ENCODE measurements at regions not wholly inside any gene's neighbourhood (a gene's known extent, or its start where the extent isn't known, plus 50 kb on each side); places are given as distances from the start of the nearest gene placed in this dataset.
"Not testable (repeated sequence)": the region's sequence is repeated elsewhere in the genome, so short reads cannot be mapped to it uniquely, and the experiment has no call there.

- peaks cover 14% of the 10 kb centered on the region for H3K27me3 Mint-ChIP-seq
- H3K27ac Mint-ChIP-seq: no peak overlapping the region
- DNase-seq (no peak), ATAC-seq (ENCODE audit: low read depth in 2 of 2) (no peak)
- peaks cover 0 to 6% (median 3%) of the 10 kb centered on the region in 4 donors for H3K4me1 Mint-ChIP-seq
- Histone ChIP-seq H3K4me3 (ENCODE audit: low read depth, low read length) (no peak overlapping the region), H3K27me3 (ENCODE audit: control insufficient read depth, insufficient read depth, low read length) (no peaks in the 10 kb centered on the region), H3K9me3 (ENCODE audit: control insufficient read depth in 2 of 2, low read length in 2 of 2) (peaks cover 0 to 6% of the 10 kb centered on the region in 2 experiments), H3K4me1 (ENCODE audit: control insufficient read depth, insufficient read depth, low read length, poor library complexity, severe bottlenecking) (peaks cover 1% of the 10 kb centered on the region), H3K27ac (ENCODE audit: insufficient read depth, low read length, poor library complexity, severe bottlenecking) (no peak overlapping the region), H3K36me3 (ENCODE audit: control insufficient read depth, insufficient read depth, low read length) (no peaks in the 10 kb centered on the region)
- H3K4me3 Mint-ChIP-seq: no peak overlapping the region
- H3K9me3 Mint-ChIP-seq: peaks cover 0 to 8% (median 2%) of the 10 kb centered on the region in 7 donors
- H3K36me3 Mint-ChIP-seq: peaks cover 4% of the 10 kb centered on the region
These were observed 103.7 kb upstream of the MDM1 start for GRCh38 chr12:68435816-68436215.

GRCh38 chr12:68438601-68439000, 106.4 kb upstream of the MDM1 start:
- no peak for ATAC-seq (ENCODE audit: low read depth in 2 of 2)
- peaks cover 5 to 14% (median 10%) of the 10 kb centered on the region in 4 donors for H3K4me1 Mint-ChIP-seq
- H3K4me3 Mint-ChIP-seq: no peak overlapping the region
- peaks cover 4% of the 10 kb centered on the region for H3K36me3 Mint-ChIP-seq
- H3K27ac Mint-ChIP-seq: no peak overlapping the region
- no peak overlapping the region for H3K27ac ChIP-seq (ENCODE audit: insufficient read depth, low read length, poor library complexity, severe bottlenecking)
- peaks cover 14% of the 10 kb centered on the region for H3K27me3 Mint-ChIP-seq
- no peak overlapping the region for H3K4me3 ChIP-seq (ENCODE audit: low read depth, low read length)
- H3K27me3 ChIP-seq (ENCODE audit: control insufficient read depth, insufficient read depth, low read length): no peaks in the 10 kb centered on the region
- H3K9me3 Mint-ChIP-seq: peaks cover 0 to 11% (median 3%) of the 10 kb centered on the region in 7 donors
- H3K9me3 ChIP-seq (ENCODE audit: control insufficient read depth in 2 of 2, low read length in 2 of 2): peaks cover 0 to 6% of the 10 kb centered on the region in 2 experiments
- no peaks in the 10 kb centered on the region for H3K36me3 ChIP-seq (ENCODE audit: control insufficient read depth, insufficient read depth, low read length)
- DNase-seq: no peak
- peaks cover 9% of the 10 kb centered on the region for H3K4me1 ChIP-seq (ENCODE audit: control insufficient read depth, insufficient read depth, low read length, poor library complexity, severe bottlenecking)

GRCh38 chr12:68439368-68440045, 107.3 kb upstream of the MDM1 start:
- DNase-seq: no peak

GRCh38 chr12:68440068-68440581, 108.0 kb upstream of the MDM1 start:
- no peaks in the 10 kb centered on the region for H3K27me3 ChIP-seq (ENCODE audit: control insufficient read depth, insufficient read depth, low read length)
- no peak for DNase-seq
- peaks cover 0 to 11% (median 3%) of the 10 kb centered on the region in 7 donors for H3K9me3 Mint-ChIP-seq

More at GRCh38 chr12:68439368-68440045, 107.3 kb upstream of the MDM1 start:
- ATAC-seq (ENCODE audit: low read depth in 2 of 2): no peak
- Histone ChIP-seq H3K9me3 (ENCODE audit: control insufficient read depth in 2 of 2, low read length in 2 of 2) (peaks cover 0 to 6% of the 10 kb centered on the region in 2 experiments), H3K36me3 (ENCODE audit: control insufficient read depth, insufficient read depth, low read length) (no peaks in the 10 kb centered on the region), H3K4me3 (ENCODE audit: low read depth, low read length) (no peak overlapping the region), H3K27me3 (ENCODE audit: control insufficient read depth, insufficient read depth, low read length) (no peaks in the 10 kb centered on the region), H3K4me1 (ENCODE audit: control insufficient read depth, insufficient read depth, low read length, poor library complexity, severe bottlenecking) (peaks cover 9% of the 10 kb centered on the region), H3K27ac (ENCODE audit: insufficient read depth, low read length, poor library complexity, severe bottlenecking) (no peak overlapping the region)
- peaks cover 14% of the 10 kb centered on the region for H3K27me3 Mint-ChIP-seq
- peaks cover 4% of the 10 kb centered on the region for H3K36me3 Mint-ChIP-seq
- H3K9me3 Mint-ChIP-seq: peaks cover 0 to 14% (median 3%) of the 10 kb centered on the region in 7 donors
- no peak overlapping the region for H3K27ac Mint-ChIP-seq
- peaks cover 5 to 14% (median 10%) of the 10 kb centered on the region in 4 donors for H3K4me1 Mint-ChIP-seq
- H3K4me3 Mint-ChIP-seq: peak overlapping the region in 1 of 4 donors; percentile 1

GRCh38 chr12:68441167-68441566, 109.0 kb upstream of the MDM1 start:
- H3K4me1 ChIP-seq (ENCODE audit: control insufficient read depth, insufficient read depth, low read length, poor library complexity, severe bottlenecking): peaks cover 9% of the 10 kb centered on the region
- DNase-seq (no peak), ATAC-seq (ENCODE audit: low read depth in 2 of 2) (no peak)
- peaks cover 10% of the 10 kb centered on the region for H3K27me3 Mint-ChIP-seq
- no peak overlapping the region for H3K4me3 ChIP-seq (ENCODE audit: low read depth, low read length)
- no peaks in the 10 kb centered on the region for H3K36me3 Mint-ChIP-seq
- no peaks in the 10 kb centered on the region for H3K36me3 ChIP-seq (ENCODE audit: control insufficient read depth, insufficient read depth, low read length)
- peaks cover 9 to 14% (median 12%) of the 10 kb centered on the region in 4 donors for H3K4me1 Mint-ChIP-seq
- H3K27ac Mint-ChIP-seq: peak overlapping the region; percentile 21 to 50 (median 34)
- no peak overlapping the region for H3K4me3 Mint-ChIP-seq
- no peaks in the 10 kb centered on the region for H3K27me3 ChIP-seq (ENCODE audit: control insufficient read depth, insufficient read depth, low read length)
- no peak overlapping the region for H3K27ac ChIP-seq (ENCODE audit: insufficient read depth, low read length, poor library complexity, severe bottlenecking)
- H3K9me3 Mint-ChIP-seq: peaks cover 0 to 6% (median 0%) of the 10 kb centered on the region in 7 donors
- no peaks in the 10 kb centered on the region for H3K9me3 ChIP-seq (ENCODE audit: control insufficient read depth in 2 of 2, low read length in 2 of 2)

More at GRCh38 chr12:68440068-68440581, 108.0 kb upstream of the MDM1 start:
- no peak for ATAC-seq (ENCODE audit: low read depth in 2 of 2)
- no peak overlapping the region for H3K27ac ChIP-seq (ENCODE audit: insufficient read depth, low read length, poor library complexity, severe bottlenecking)
- H3K36me3 ChIP-seq (ENCODE audit: control insufficient read depth, insufficient read depth, low read length): no peaks in the 10 kb centered on the region
- H3K27ac Mint-ChIP-seq: no peak overlapping the region
- H3K4me1 ChIP-seq (ENCODE audit: control insufficient read depth, insufficient read depth, low read length, poor library complexity, severe bottlenecking): peaks cover 9% of the 10 kb centered on the region
- H3K36me3 Mint-ChIP-seq: peaks cover 4% of the 10 kb centered on the region
- H3K27me3 Mint-ChIP-seq: peaks cover 14% of the 10 kb centered on the region
- peaks cover 5 to 14% (median 10%) of the 10 kb centered on the region in 4 donors for H3K4me1 Mint-ChIP-seq
- H3K4me3 ChIP-seq (ENCODE audit: low read depth, low read length): no peak overlapping the region
- H3K9me3 ChIP-seq (ENCODE audit: control insufficient read depth in 2 of 2, low read length in 2 of 2): peaks cover 0 to 5% of the 10 kb centered on the region in 2 experiments
- no peak overlapping the region for H3K4me3 Mint-ChIP-seq

- not testable (repeated sequence) for ATAC-seq (ENCODE audit: low read depth in 2 of 2); H3K4me3 ChIP-seq (ENCODE audit: low read depth, low read length); H3K36me3 ChIP-seq (ENCODE audit: control insufficient read depth, insufficient read depth, low read length); H3K36me3 Mint-ChIP-seq; H3K27me3 Mint-ChIP-seq; H3K27ac ChIP-seq (ENCODE audit: insufficient read depth, low read length, poor library complexity, severe bottlenecking); H3K9me3 ChIP-seq (ENCODE audit: control insufficient read depth in 2 of 2, low read length in 2 of 2); H3K4me3 Mint-ChIP-seq; H3K9me3 Mint-ChIP-seq; DNase-seq; H3K27me3 ChIP-seq (ENCODE audit: control insufficient read depth, insufficient read depth, low read length); H3K4me1 ChIP-seq (ENCODE audit: control insufficient read depth, insufficient read depth, low read length, poor library complexity, severe bottlenecking)
- Mint-ChIP-seq H3K27ac (peak overlapping the region in 1 of 3 donors; percentile 9), H3K4me1 (peaks cover 9 to 22% (median 15%) of the 10 kb centered on the region in 4 donors)
These were observed 110.3 kb upstream of the MDM1 start for GRCh38 chr12:68442353-68442972.

- not testable (repeated sequence) for H3K27ac ChIP-seq (ENCODE audit: insufficient read depth, low read length, poor library complexity, severe bottlenecking); H3K36me3 ChIP-seq (ENCODE audit: control insufficient read depth, insufficient read depth, low read length); H3K9me3 Mint-ChIP-seq; H3K27me3 ChIP-seq (ENCODE audit: control insufficient read depth, insufficient read depth, low read length); H3K4me1 ChIP-seq (ENCODE audit: control insufficient read depth, insufficient read depth, low read length, poor library complexity, severe bottlenecking); H3K4me3 ChIP-seq (ENCODE audit: low read depth, low read length); H3K36me3 Mint-ChIP-seq; DNase-seq; H3K4me3 Mint-ChIP-seq; H3K27me3 Mint-ChIP-seq; ATAC-seq (ENCODE audit: low read depth in 2 of 2); H3K9me3 ChIP-seq (ENCODE audit: control insufficient read depth in 2 of 2, low read length in 2 of 2)
- Mint-ChIP-seq H3K4me1 (peaks cover 9 to 27% (median 18%) of the 10 kb centered on the region in 4 donors), H3K27ac (peak overlapping the region in 1 of 3 donors; percentile 78)
These were observed 111.5 kb upstream of the MDM1 start for GRCh38 chr12:68443695-68444094.

All from CD4-positive, CD25-positive, alpha-beta regulatory T cell (primary cell).